DOHH2 (cell line): ENCODE measurements at regions not wholly inside any gene's neighbourhood (a gene's known extent, or its start where the extent isn't known, plus 50 kb on each side); places are given as distances from the start of the nearest gene placed in this dataset.

Source experiments
- EZH2phosphoT487 ChIP-seq: fragments of 200-600 bp; sonication (generic); IDR thresholded peaks from 2 replicates; pipeline ENCODE4 v1.6.1; 2017; ENCODE audit warnings: borderline replicate concordance, mild to moderate bottlenecking, antibody characterized with exemption, low read length, moderate library complexity, mixed read lengths
- TF ChIP-seq, protein P1 (sequence below): fragments of 200-600 bp; sonication (generic); IDR thresholded peaks from one replicate; pipeline ENCODE4 v1.5.1; 2014; ENCODE audit warnings: antibody characterized with exemption, mild to moderate bottlenecking, low read depth, low read length; ENCODE audit not compliant: poor library complexity, severe bottlenecking

DNA sequence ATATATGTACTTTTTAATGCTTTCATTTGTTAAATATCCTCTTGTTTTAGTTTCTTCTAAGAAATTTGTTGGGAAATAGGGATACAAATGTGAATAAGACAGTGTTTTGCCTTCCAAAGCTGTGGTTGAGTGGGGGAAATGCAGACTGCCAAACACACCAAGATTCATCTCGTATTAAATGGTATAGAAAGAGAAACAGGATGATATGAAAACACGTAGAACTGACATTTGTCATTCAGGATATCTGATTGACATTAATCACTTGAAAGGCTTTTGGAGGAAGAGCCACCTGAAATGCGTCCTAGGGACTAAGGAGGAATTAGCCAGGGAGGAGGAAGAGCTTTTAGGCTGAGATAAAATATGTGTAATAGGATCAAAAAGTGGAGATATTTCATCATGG is 287.4 kb upstream of the SEMA3C start:
- TF ChIP-seq, protein P1, sequence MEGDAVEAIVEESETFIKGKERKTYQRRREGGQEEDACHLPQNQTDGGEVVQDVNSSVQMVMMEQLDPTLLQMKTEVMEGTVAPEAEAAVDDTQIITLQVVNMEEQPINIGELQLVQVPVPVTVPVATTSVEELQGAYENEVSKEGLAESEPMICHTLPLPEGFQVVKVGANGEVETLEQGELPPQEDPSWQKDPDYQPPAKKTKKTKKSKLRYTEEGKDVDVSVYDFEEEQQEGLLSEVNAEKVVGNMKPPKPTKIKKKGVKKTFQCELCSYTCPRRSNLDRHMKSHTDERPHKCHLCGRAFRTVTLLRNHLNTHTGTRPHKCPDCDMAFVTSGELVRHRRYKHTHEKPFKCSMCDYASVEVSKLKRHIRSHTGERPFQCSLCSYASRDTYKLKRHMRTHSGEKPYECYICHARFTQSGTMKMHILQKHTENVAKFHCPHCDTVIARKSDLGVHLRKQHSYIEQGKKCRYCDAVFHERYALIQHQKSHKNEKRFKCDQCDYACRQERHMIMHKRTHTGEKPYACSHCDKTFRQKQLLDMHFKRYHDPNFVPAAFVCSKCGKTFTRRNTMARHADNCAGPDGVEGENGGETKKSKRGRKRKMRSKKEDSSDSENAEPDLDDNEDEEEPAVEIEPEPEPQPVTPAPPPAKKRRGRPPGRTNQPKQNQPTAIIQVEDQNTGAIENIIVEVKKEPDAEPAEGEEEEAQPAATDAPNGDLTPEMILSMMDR = no peak
- no peak for TF ChIP-seq EZH2phosphoT487
